Activated CD8-positive, alpha-beta T cell treated with anti-CD3 and anti-CD28 coated beads for 36 hours (primary cell): ENCODE measurements at regions not wholly inside any gene's neighbourhood (a gene's known extent, or its start where the extent isn't known, plus 50 kb on each side); places are given as distances from the start of the nearest gene placed in this dataset.

Experiments
- ATAC-seq: fragments of 200-7000 bp; cut with Tn5 transposase; one replicate; pipeline ENCODE4 v1.10.0; 2021; ENCODE audit warnings: mild to moderate bottlenecking, moderate library complexity
- CTCF ChIA-PET: fragments of 350-600 bp; sonication (Branson Sonifier 250); formaldehyde crosslinking; loops from one replicate; lab custom pipeline; 2021; ENCODE audit warnings: antibody characterized with exemption; lab: Charles Lee
- POLR2A ChIA-PET: fragments of 350-600 bp; sonication (Branson Sonifier 250); formaldehyde crosslinking; loops from one replicate; lab custom pipeline; 2021; ENCODE audit warnings: antibody characterized with exemption; lab: Charles Lee
- DNase-seq: peaks from one replicate; pipeline ENCODE4 v3.0.0-alpha.2; 2020
- H3K27ac Mint-ChIP-seq: one replicate; pipeline ENCODE4 v1.8.0; 2021; ENCODE audit warnings: mild to moderate bottlenecking, mixed read lengths
- H3K27me3 Mint-ChIP-seq: one replicate; pipeline ENCODE4 v1.8.0; 2021; ENCODE audit warnings: mixed read lengths
- H3K36me3 Mint-ChIP-seq: one replicate; pipeline ENCODE4 v1.8.0; 2021; ENCODE audit warnings: low read depth, mixed read lengths
- H3K4me1 Mint-ChIP-seq: one replicate; pipeline ENCODE4 v1.8.0; 2021; ENCODE audit warnings: low read depth, mixed read lengths
- H3K4me3 Mint-ChIP-seq: one replicate; pipeline ENCODE4 v1.8.0; 2021; ENCODE audit warnings: mild to moderate bottlenecking, moderate library complexity, mixed read lengths
- H3K9me3 Mint-ChIP-seq: one replicate; pipeline ENCODE4 v1.8.0; 2021; ENCODE audit warnings: mixed read lengths
- intact Hi-C: fragments of 100-400 bp; cut with micrococcal nuclease; formaldehyde crosslinking; loops from one replicate; pipeline ENCODE4 v1.10.0; 2022
- TF ChIP-seq, protein P1 (sequence below): fragments of 200-600 bp; IDR thresholded peaks from one replicate; pipeline ENCODE4 v1.8.0; 2022; ENCODE audit warnings: antibody characterized with exemption, mild to moderate bottlenecking

DNA sequence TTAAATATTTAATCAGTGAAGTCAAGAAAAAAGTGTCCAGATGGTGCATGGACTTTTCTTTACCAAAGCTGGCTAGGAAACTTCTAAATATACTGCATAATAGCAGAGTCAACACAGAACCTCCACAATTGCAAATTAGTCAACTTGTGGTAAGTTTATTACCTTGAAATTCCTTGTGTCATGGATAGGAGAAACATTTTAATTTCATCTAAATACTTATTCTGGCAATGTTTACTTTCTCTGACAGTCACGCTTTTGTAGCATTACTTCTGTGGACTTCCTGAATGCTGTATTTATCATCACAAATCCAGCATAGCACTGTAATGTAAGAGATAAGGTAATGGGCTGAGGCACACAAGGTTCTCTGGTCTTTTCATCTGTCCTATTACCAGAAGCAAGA is 2266.1 kb downstream of the PCDH7 start:
- Mint-ChIP-seq H3K9me3 (peaks cover 5% of the 10 kb centered on the region), H3K27me3 (no peaks in the 10 kb centered on the region), H3K4me3 (no peak overlapping the region), H3K27ac (no peak overlapping the region), H3K4me1 (no peaks in the 10 kb centered on the region), H3K36me3 (no peaks in the 10 kb centered on the region)
- ATAC-seq: no peak
- TF ChIP-seq, protein P1, sequence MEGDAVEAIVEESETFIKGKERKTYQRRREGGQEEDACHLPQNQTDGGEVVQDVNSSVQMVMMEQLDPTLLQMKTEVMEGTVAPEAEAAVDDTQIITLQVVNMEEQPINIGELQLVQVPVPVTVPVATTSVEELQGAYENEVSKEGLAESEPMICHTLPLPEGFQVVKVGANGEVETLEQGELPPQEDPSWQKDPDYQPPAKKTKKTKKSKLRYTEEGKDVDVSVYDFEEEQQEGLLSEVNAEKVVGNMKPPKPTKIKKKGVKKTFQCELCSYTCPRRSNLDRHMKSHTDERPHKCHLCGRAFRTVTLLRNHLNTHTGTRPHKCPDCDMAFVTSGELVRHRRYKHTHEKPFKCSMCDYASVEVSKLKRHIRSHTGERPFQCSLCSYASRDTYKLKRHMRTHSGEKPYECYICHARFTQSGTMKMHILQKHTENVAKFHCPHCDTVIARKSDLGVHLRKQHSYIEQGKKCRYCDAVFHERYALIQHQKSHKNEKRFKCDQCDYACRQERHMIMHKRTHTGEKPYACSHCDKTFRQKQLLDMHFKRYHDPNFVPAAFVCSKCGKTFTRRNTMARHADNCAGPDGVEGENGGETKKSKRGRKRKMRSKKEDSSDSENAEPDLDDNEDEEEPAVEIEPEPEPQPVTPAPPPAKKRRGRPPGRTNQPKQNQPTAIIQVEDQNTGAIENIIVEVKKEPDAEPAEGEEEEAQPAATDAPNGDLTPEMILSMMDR: no peak
- CTCF ChIA-PET: no interaction called here
- POLR2A ChIA-PET: no interaction called here
- intact Hi-C loops: no loop called here
- DNase-seq: no peak

DNA sequence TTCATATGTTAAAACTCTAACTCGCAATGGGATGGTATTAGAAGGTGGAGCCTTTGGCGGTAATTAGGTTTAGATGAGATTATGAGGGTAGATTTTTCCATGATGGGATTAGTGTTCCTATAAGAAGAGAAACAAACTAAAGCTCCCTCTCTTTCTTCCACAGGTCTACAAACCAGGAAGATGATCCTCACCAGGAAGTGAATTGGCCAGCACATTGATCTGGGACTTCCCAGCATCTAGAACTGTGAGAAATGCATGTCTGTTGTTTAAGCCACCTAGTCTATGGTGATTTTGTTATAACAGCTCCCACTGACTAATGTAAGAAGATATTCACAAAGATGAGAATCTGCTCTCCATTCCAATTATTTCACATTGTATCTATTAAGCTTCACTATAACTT is 2266.9 kb downstream of the PCDH7 start:
- CTCF ChIA-PET: no interaction called here
- Mint-ChIP-seq H3K36me3 (no peaks in the 10 kb centered on the region), H3K4me1 (no peaks in the 10 kb centered on the region), H3K9me3 (peaks cover 3% of the 10 kb centered on the region), H3K27ac (no peak overlapping the region), H3K4me3 (no peak overlapping the region), H3K27me3 (no peaks in the 10 kb centered on the region)
- TF ChIP-seq, protein P1: no peak
- no peak for DNase-seq
- no peak for ATAC-seq
- POLR2A ChIA-PET: no interaction called here
- intact Hi-C loops: no loop called here

DNA sequence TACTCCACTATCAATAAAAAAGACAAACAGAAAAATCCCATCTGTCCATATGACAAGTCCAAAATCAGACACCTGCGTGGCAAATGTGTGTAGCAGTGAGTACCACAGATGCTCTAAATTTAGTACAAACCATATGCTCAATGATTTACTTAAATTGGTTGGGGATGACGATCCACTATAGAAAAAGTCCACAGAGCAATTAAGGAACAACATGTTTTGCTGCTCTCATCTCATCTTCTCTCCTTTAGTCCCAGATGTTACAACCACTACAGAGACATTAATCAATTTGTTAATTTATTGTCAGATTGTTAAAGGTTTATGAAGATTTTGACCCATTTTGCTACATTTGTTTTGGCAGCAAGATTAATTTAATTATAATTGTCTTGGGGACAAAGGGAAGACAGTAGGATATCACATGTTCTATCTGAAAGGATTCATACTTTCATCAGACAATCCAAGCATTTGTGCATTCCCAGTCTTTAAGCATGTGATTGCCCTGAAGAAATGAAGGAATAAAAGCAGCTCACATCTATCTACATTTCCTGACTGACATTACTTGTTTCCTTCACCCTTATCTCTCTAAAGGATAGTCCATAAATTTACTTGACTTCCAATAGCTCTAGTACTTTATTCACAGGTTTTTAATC is 2268.1 kb downstream of the PCDH7 start:
- TF ChIP-seq, protein P1: no peak
- Mint-ChIP-seq H3K27ac (no peak overlapping the region), H3K4me1 (no peaks in the 10 kb centered on the region), H3K4me3 (no peak overlapping the region), H3K27me3 (no peaks in the 10 kb centered on the region), H3K36me3 (no peaks in the 10 kb centered on the region), H3K9me3 (peaks cover under 1% of the 10 kb centered on the region)
- CTCF ChIA-PET: no interaction called here
- POLR2A ChIA-PET: no interaction called here
- intact Hi-C loops: no loop called here
- ATAC-seq (no peak), DNase-seq (no peak)

DNA sequence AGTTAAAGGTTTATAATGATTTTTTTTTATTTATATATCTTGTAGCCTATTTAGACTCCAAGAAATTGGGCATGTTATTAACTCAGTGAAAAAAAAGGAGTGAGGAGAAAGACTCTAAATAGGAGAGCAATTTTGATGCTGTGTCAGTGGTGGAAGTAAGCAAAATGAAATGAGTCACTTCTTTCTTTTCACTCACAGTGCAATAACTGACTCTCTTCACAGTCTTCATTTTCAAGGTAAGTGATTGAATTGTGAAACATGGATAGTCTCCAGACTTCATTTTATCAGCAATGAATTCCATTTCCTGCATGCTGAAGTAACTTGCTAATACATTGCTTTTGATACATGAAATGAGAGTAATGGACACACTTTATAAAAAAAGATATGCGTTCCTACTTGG is 2271.5 kb downstream of the PCDH7 start:
- no peaks in the 10 kb centered on the region for H3K27me3 Mint-ChIP-seq
- POLR2A ChIA-PET: no interaction called here
- no peaks in the 10 kb centered on the region for H3K36me3 Mint-ChIP-seq
- intact Hi-C loops: no loop called here
- TF ChIP-seq, protein P1: no peak
- ATAC-seq: no peak
- DNase-seq: no peak
- CTCF ChIA-PET: no interaction called here
- no peaks in the 10 kb centered on the region for H3K4me1 Mint-ChIP-seq
- H3K27ac Mint-ChIP-seq: no peak overlapping the region
- H3K4me3 Mint-ChIP-seq: no peak overlapping the region
- H3K9me3 Mint-ChIP-seq: peaks cover 2% of the 10 kb centered on the region

DNA sequence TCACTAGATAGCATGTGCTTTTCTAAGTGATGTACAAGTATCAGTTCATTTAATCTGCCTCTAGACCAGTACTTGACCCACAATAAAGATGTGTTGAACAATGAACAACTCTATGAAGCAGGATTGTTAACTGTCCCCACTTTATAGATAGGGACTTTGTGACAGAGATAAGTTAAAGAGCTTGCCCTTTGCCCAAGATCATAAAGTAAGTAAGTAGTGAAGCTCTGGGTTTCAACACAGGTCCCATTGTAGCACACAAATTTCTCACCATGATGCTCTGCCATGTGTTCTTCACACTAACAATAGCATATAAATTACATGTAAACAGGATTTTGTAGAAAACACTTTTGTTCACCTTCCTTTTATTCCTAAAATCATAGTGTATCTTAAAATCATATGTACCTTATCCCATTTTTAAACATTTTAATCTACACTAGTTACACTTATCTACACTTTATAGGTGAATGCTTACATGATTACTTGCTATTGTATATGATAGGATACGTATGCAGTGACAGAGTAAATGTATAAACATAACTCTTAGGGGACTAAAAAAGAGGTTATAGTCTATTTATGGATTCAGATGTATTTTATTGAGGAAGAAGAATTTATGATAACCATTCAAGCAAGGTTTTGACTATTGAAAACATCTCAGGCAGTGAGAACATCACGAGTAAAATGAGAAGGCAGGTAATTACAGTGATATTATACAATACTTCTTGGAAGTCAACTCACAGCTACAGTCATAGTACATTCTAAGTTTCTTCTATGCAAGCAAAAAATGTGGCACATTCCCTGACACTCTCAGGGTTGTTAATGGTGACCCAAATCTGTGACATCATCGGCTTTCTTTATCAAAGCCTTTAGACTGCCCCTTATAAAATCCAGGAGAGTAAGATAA is 2275.1 kb downstream of the PCDH7 start:
- H3K9me3 Mint-ChIP-seq: peaks cover 2% of the 10 kb centered on the region
- ChIA-PET CTCF (no interaction called here), POLR2A (no interaction called here)
- intact Hi-C loops: no loop called here
- TF ChIP-seq, protein P1: no peak
- no peak overlapping the region for H3K4me3 Mint-ChIP-seq
- H3K27me3 Mint-ChIP-seq: no peaks in the 10 kb centered on the region
- no peaks in the 10 kb centered on the region for H3K36me3 Mint-ChIP-seq
- DNase-seq (no peak), ATAC-seq (no peak)
- H3K27ac Mint-ChIP-seq: no peak overlapping the region
- no peaks in the 10 kb centered on the region for H3K4me1 Mint-ChIP-seq
